Islet of Langerhans (tissue), 1 donor: ENCODE measurements at regions not wholly inside any gene's neighbourhood (a gene's known extent, or its start where the extent isn't known, plus 50 kb on each side); places are given as distances from the start of the nearest gene placed in this dataset.

Experiments used
- FAIRE-seq: peaks from one replicate; lab custom pipeline; 2011; peaks lifted over from hg19 to GRCh38; lab: Jason Lieb, UNC

- no peak for FAIRE-seq
These were observed 256.5 kb downstream of the SHQ1 start for GRCh38 chr3:72591522-72592421.

- no peak for FAIRE-seq
These were observed 257.5 kb downstream of the SHQ1 start for GRCh38 chr3:72590732-72591221.

GRCh38 chr3:72587282-72587681 lies 261.0 kb downstream of the SHQ1 start:
- FAIRE-seq, result no peak

DNA sequence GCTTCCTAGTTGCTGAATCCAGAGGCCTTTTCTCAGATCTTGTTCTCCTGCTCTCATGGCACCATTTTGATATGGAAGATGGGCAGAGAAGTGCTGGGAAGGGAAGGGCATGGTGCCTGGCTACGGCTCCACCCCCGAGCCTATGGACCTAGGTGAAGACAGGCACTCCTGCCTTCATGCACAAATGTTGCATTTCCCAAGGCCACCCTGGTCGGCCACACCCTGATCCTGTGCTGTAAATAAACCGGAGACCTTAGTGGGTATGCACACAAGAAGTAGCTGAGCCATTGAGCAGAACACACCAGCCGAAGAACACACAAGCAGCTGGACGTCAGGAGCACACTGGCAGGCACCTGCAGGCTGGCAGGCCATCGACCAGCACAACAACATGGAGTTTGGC lies 261.6 kb downstream of the SHQ1 start:
- FAIRE-seq, result no peak

- FAIRE-seq, result no peak
These were observed 262.3 kb downstream of the SHQ1 start for GRCh38 chr3:72585966-72586365.

- no peak for FAIRE-seq
These were observed 264.0 kb downstream of the SHQ1 start for GRCh38 chr3:72584262-72584661.

- no peak for FAIRE-seq
These were observed 265.3 kb downstream of the SHQ1 start for GRCh38 chr3:72582963-72583362.

GRCh38 chr3:72582211-72582878 lies 265.9 kb downstream of the SHQ1 start:
- FAIRE-seq, result no peak

GRCh38 chr3:72580900-72581299 lies 267.3 kb downstream of the SHQ1 start:
- no peak for FAIRE-seq

- no peak for FAIRE-seq
These were observed 267.9 kb downstream of the SHQ1 start for GRCh38 chr3:72580246-72580756.

DNA sequence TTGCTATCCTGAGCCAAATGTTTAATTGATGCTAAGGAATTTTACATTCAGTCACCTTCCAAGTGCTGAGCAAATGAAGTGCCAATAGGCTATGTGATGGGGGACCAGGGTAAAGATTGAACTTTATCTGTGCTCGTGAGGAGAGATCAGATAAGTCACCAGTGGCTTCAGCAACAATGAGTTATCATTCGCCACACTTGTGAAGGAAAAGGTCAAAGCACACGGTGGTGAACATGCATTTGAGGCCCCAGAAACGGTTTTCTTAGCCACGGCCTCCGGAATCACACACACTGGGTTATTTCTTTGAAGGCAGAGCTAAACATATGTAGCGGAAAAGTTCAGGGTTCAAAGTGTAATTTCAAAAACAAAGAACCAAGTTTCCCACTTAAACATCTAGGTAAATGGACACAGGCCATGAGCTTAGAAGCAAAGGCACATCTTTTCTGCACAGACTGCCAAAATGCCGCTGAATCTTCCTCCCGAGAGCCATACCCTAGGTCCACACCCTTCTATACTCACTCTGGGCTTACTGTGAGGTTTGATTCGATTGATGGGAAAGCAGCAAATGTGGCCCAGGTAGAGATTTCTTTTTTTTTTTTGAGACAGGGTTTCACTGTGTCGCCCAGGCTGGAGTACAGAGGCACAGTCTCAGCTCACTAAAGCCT lies 268.5 kb downstream of the SHQ1 start:
- FAIRE-seq, result no peak

- FAIRE-seq, result no peak
These were observed 269.1 kb downstream of the SHQ1 start for GRCh38 chr3:72579191-72579580.

DNA sequence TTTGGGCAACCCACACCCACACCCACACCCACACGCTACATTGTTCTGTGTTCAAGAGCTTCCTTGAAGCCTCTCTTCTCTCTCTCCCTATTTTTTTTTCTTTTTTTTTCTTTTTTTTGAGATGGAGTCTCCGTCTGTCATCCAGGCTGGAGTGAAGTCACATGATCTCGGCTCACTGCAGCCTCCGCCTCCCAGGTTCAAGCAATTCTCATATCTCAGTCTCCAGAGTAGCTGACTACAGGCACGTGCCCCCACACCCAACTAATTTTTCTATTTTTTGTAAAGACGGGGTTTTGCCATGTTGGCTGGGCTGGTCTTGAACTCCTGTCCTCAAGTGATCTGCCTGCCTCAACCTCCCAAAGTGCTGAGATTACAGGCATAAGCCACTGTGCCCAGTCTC lies 271.1 kb downstream of the SHQ1 start:
- FAIRE-seq, result no peak

DNA sequence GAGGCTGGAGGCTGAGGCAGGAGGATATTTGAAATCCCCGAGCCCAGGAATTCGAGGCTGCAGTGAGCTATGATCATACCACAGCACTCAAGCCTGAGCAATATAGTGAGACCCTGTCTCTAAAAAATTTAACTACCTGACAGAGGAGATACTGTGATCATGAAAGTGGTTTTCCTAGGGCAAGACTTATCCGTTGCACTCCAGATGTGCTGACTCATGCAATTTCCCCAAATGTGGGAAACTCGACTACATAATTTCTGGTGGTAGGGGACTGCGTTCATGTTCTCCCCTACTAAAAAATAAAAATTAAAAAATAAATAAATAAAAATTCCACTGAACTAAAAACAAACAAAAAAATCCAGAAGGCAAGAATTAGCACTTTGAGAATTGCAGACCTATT lies 271.7 kb downstream of the SHQ1 start:
- FAIRE-seq, result no peak

DNA sequence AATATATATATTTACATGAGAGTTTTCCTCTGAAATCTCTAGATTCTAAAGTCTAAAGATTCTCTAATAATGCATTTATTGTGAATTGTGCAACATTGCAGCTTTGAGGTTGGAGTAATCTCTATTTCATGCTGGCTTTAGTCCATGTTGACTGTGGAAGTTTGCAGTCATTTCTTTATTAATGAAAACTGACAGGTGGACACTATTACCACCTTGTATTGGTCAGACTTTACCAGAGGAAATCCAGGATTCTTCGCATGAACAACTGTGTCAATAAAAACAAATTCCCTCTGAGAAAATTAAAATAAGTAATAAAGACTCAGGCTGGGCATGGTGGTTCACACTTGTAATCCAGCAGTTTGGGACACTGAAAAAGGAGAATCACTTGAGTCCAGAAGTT lies 274.1 kb downstream of the SHQ1 start:
- no peak for FAIRE-seq

- FAIRE-seq, result no peak
These were observed 275.2 kb downstream of the SHQ1 start for GRCh38 chr3:72573051-72573450.

- FAIRE-seq, result no peak
These were observed 275.7 kb downstream of the SHQ1 start for GRCh38 chr3:72572489-72573007.

GRCh38 chr3:72571638-72572114 lies 276.6 kb downstream of the SHQ1 start:
- FAIRE-seq, result no peak

DNA sequence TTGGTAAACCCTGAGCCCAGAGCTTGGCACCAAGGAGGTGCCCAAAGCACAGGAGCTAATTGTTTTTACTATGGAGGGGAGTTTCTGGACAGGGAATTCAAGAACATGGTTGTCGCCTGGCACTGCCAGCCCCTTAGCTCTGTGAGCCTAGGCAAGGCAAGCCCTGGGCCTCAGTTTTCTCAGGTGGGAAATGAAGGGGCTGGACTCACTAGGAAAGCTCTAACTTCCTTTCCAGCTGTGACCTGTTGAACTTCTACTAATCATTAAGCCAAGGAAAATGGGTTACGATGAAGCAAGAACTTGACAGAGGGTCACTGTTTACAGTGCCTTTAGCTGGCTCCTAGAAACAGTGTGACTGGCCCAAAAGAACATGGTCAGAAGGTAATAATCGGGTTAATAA lies 277.2 kb downstream of the SHQ1 start:
- no peak for FAIRE-seq

GRCh38 chr3:72569754-72570440 lies 278.3 kb downstream of the SHQ1 start:
- FAIRE-seq, result no peak

DNA sequence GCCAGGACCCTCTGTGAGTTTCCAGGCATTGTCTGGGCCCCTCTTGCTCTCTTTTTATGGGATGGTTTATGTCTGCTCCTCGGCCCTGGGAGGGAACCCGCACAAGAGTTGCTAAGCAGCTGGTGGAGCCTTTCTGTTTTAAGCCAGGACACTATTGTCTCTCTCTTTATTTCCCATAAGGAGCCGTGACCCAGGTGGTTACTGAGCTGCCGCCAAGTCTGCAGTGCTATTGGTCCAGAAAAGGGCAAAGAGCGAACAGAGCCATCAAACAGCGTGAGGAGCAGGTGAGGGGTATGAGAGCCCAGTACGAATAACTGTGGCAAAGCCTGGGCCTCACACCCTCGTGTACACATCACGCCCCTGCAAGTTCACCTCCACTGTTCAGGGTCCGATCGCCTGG lies 280.2 kb downstream of the SHQ1 start:
- no peak for FAIRE-seq

DNA sequence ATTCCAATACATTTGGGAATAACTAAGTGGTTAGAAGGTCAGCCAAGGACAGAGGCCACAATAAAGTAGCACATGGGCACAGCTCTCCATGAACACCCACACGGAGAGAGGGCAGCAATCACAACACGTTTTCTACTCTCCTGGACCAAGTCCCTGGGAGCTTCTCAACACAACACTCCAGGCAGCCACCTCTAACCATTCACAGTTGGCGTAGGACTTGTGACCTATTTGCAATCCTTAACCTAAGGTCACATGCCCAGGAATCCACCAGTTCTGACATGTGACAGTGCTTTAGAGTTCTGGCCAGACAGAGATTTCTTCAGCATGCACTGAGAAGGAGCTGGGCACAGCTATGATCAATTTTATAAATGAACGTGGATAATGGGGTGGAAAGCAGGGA lies 280.8 kb downstream of the SHQ1 start:
- FAIRE-seq, result no peak
